HG03139 (cell line): ENCODE measurements at regions not wholly inside any gene's neighbourhood (a gene's known extent, or its start where the extent isn't known, plus 50 kb on each side); places are given as distances from the start of the nearest gene placed in this dataset.

ENCODE experiments used
- ATAC-seq: cut with Tn5 transposase; IDR thresholded peaks from one replicate; pipeline ENCODE4 v1.9.1; 2021; ENCODE audit not compliant: unreplicated experiment

GRCh38 chr2:33777786-33778185, 178.7 kb upstream of the FAM98A start:
- ATAC-seq: no peak

GRCh38 chr2:33775306-33775705, 176.2 kb upstream of the FAM98A start:
- no peak for ATAC-seq

- no peak for ATAC-seq
Measured at GRCh38 chr2:33770023-33770422, 170.9 kb upstream of the FAM98A start.

- ATAC-seq: no peak
Measured at GRCh38 chr2:33766175-33766574, 167.1 kb upstream of the FAM98A start.

- no peak for ATAC-seq
Measured at GRCh38 chr2:33765122-33765521, 166.0 kb upstream of the FAM98A start.

GRCh38 chr2:33764551-33764950, 165.5 kb upstream of the FAM98A start:
- no peak for ATAC-seq

- ATAC-seq: no peak
Measured at GRCh38 chr2:33763671-33764310, 164.7 kb upstream of the FAM98A start.

- no peak for ATAC-seq
Measured at GRCh38 chr2:33762636-33763035, 163.5 kb upstream of the FAM98A start.

- ATAC-seq: no peak
Measured at GRCh38 chr2:33746208-33746800, 147.2 kb upstream of the FAM98A start.

- ATAC-seq: no peak
Measured at GRCh38 chr2:33735096-33735495, 136.0 kb upstream of the FAM98A start.

- ATAC-seq: no peak
Measured at GRCh38 chr2:33730804-33731203, 131.7 kb upstream of the FAM98A start.

GRCh38 chr2:33730193-33730592, 131.1 kb upstream of the FAM98A start:
- no peak for ATAC-seq

- no peak for ATAC-seq
Measured at GRCh38 chr2:33729353-33729752, 130.3 kb upstream of the FAM98A start.

- no peak for ATAC-seq
Measured at GRCh38 chr2:33728106-33728505, 129.0 kb upstream of the FAM98A start.

GRCh38 chr2:33727361-33728032, 128.4 kb upstream of the FAM98A start:
- ATAC-seq: no peak

GRCh38 chr2:33726415-33726814, 127.3 kb upstream of the FAM98A start:
- no peak for ATAC-seq

- ATAC-seq: no peak
Measured at GRCh38 chr2:33723329-33723728, 124.2 kb upstream of the FAM98A start.

GRCh38 chr2:33719067-33719466, 120.0 kb upstream of the FAM98A start:
- ATAC-seq: no peak

- ATAC-seq: no peak
Measured at GRCh38 chr2:33712674-33713073, 113.6 kb upstream of the FAM98A start.

GRCh38 chr2:33709951-33710350, 110.9 kb upstream of the FAM98A start:
- no peak for ATAC-seq

- no peak for ATAC-seq
Measured at GRCh38 chr2:33707312-33707711, 108.2 kb upstream of the FAM98A start.

GRCh38 chr2:33706410-33706809, 107.3 kb upstream of the FAM98A start:
- no peak for ATAC-seq
